ENCODE measurements at regions not wholly inside any gene's neighbourhood (a gene's known extent, or its start where the extent isn't known, plus 50 kb on each side); places are given as distances from the start of the nearest gene placed in this dataset.

DNA sequence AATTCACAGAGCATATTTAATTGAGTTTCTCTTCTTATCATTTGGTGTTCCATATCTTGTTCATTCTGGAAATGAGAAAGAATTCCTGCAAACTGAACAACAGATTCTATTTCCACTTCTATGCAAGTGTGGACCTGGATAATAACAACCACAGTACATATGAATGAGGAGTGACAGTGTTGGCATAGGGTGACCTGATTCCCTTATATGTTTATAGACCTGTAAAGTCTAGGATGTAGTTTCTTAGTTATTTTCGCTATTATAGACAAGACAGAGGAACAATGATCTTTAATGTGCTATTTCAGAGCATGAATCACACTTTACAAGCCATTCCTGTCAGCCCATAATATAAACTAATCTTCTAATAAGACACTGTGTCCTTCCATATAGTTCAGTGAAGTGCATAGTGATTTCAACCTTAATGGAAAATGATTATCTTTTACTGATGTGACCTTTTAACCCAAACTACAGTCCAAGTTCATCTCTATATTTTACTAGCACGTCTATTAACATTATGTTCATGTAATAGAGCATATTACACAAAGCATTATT is 88.2 kb upstream of the FAM174A start:
- TF ChIP-seq, protein P1, sequence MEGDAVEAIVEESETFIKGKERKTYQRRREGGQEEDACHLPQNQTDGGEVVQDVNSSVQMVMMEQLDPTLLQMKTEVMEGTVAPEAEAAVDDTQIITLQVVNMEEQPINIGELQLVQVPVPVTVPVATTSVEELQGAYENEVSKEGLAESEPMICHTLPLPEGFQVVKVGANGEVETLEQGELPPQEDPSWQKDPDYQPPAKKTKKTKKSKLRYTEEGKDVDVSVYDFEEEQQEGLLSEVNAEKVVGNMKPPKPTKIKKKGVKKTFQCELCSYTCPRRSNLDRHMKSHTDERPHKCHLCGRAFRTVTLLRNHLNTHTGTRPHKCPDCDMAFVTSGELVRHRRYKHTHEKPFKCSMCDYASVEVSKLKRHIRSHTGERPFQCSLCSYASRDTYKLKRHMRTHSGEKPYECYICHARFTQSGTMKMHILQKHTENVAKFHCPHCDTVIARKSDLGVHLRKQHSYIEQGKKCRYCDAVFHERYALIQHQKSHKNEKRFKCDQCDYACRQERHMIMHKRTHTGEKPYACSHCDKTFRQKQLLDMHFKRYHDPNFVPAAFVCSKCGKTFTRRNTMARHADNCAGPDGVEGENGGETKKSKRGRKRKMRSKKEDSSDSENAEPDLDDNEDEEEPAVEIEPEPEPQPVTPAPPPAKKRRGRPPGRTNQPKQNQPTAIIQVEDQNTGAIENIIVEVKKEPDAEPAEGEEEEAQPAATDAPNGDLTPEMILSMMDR (IDR thresholded peaks at IDR 0.05): no peak

DNA sequence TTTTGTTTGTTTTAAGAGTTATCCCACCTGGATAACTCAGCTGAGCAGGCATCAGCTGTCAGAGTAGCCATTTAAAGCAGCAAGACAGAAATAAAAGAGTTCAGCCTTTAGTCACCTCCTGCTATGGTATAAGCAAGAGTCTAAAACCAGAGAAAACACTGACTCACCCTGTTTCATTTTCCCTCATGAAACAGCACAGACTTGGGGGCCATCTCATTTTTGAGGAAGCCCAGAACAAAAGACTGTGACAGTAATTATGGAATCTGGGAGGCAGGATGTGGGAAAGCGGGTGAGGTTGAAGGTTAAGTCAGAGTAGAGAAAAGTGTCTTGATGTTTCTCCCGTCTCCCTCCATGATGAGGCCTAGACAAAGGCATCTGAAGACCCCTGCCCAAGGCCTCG is 90.2 kb upstream of the FAM174A start:
- TF ChIP-seq, protein P1 (IDR thresholded peaks at IDR 0.05): no peak

DNA sequence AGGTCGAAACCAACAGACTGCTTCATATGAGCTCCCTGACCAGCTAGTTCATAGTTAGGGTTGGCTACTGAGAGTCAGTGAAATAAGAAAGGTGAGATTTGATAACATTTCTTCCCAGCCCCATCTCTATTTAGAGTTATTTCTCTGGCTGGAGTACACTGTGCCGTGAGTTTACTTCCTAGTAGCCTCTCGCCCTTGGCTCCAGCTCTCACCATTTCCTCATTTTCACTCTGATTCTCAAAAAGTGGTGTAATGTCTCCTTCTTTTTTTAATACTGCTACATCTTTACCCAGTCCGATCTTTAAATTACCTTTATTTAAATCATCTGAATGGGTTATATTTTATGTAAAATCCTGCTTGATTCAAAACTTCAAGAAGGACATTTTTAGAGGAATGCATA is 100.4 kb upstream of the FAM174A start:
- TF ChIP-seq, protein P1 (IDR thresholded peaks at IDR 0.05): no peak

DNA sequence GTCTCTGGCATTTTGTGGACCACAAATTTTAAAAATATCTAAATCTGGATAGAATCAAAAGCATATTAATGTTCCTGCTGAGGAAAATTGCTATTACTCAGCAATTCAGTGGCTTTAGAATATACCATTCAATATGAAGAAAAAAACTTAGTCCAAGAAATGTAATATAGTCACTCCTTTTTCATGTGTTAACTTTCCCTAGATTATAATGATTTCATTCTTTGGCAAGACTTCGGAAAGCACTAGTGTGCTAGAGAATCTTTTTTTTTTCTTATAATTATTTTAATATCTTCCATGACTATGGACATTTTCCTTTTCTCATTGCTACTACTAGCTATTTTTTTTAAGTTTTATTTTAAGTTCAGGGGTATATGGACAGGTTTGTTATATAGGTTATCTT is 102.4 kb upstream of the FAM174A start:
- TF ChIP-seq, protein P1 (IDR thresholded peaks at IDR 0.05): no peak

DNA sequence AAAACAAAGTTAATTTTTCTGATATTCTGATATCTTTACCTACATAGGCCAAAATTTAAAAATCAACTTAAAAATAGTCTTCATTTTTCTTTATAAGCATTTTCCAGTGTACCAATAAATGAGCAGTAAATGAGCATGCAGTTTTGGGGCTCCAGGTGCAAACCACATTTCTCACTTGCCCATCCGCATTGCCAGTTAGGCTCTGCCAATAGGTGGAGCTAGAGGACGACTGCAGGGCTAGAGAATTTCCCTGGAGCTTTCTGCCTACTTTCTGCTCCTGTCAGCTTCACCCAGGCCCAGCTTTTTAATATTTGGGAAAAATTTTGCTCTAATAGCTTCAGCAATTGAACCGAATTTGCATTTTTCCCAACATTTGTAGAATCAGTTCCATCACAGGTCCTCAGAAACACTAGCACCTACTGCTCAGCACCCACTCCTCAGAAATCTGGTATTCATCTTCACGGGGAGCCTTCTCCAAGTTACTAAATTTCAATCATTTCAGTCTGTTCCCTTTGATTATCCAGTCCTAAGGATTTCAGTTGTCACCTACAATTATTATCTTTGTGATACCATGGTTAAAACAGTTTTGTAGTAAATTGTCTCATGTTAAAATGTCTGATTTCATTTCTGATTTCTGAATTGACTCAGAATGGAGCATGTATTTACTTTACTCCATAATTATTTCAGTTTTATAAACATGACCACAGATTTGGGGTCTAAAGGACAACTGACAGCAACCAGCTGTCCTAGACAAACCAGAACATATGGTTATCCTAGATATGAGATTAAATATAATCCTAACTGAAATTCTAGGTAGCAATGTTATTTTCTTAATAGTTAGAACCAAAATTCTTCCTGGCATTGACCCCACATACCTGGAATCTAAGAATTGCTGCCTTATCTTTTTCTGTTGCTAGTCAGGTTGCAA is 104.6 kb upstream of the FAM174A start:
- TF ChIP-seq, protein P1 (IDR thresholded peaks at IDR 0.05): peak; percentile 93

DNA sequence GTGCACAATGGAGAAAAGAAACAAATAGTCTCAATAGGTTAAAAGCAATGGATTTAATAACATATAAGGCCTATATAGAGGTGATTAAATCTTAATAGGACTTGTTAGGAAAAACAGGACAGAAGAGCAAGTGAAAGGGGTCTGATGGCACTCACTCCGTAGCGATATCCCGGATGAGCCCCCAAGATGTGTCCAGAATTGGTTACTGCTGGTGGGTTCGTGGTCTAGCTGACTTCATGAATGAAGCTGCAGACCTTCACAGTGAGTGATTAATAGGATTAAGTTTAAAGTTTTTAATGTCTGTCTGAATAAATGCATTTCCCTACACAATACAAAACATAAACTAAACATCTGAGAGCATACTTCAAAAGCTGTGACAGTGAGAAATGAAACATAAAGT is 110.4 kb upstream of the FAM174A start:
- TF ChIP-seq, protein P1 (IDR thresholded peaks at IDR 0.05): no peak

DNA sequence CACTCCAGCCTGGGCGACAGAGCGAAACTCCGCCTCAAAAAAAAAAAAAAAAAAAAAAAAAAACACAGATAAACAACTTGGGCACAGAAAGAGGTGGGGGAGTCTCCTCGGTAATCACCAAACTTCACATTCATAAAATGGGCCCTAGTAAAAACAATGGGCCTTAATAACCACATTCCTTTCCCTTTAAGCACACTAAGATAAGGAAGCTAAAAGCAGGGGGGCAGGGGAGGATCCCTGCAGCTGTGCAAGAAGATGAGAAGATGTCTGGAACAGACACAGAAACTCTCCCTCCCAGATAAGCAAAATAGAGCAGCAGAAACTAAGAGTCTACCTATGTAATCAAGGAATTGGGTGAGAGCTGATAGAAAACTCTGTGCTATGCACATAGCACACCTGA is 111.2 kb upstream of the FAM174A start:
- TF ChIP-seq, protein P1 (IDR thresholded peaks at IDR 0.05): no peak
